SK-N-MC (cell line): ENCODE measurements at regions not wholly inside any gene's neighbourhood (a gene's known extent, or its start where the extent isn't known, plus 50 kb on each side); places are given as distances from the start of the nearest gene placed in this dataset.

Source experiments
- EZH2 ChIP-seq: fragments of 200-600 bp; sonication (generic); IDR thresholded peaks from one replicate; pipeline ENCODE4 v1.6.1; 2017; ENCODE audit warnings: antibody characterized with exemption
- POLR2AphosphoS5 ChIP-seq: IDR thresholded peaks from 2 replicates; pipeline ENCODE4 v1.6.1; 2012; ENCODE audit warnings: mild to moderate bottlenecking, low read depth, low read length, borderline replicate concordance

DNA sequence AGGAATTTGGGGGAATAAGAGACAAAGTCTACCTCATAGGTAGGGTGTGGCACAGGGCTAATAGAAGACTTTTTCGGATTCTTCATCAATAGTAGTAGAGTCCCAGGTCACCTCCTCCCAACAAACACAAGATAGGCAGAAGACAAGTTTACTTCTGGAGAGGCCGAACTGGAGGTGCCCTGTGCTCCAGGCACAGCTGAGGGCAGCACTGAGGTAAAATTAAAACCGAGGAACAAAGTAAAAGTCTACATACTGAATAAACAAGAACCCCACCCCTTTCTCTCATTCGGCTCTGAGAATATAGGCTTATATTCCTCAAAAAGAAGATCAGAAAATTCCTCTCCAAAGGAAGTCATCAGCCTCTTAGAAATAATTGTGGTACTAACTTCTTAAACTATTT is 161.5 kb downstream of the SEC23A start:
- no peak for TF ChIP-seq POLR2AphosphoS5
- TF ChIP-seq EZH2, result no peak
